Dermis blood vessel endothelial cell (primary cell): ENCODE measurements at regions not wholly inside any gene's neighbourhood (a gene's known extent, or its start where the extent isn't known, plus 50 kb on each side); places are given as distances from the start of the nearest gene placed in this dataset.
A peak's percentile ranks its signal among the peaks of the same experiment; 100 is the strongest.

Experiments used
- DNase-seq: peaks from one replicate; pipeline ENCODE4 v3.0.0; 2010

- DNase-seq, result no peak
Measured at GRCh38 chr11:121780971-121781370, 328.2 kb upstream of the SORL1-AS1 start.

- DNase-seq, result no peak
Measured at GRCh38 chr11:121777056-121777455, 324.3 kb upstream of the SORL1-AS1 start.

- DNase-seq, result no peak
Measured at GRCh38 chr11:121775276-121775675, 322.5 kb upstream of the SORL1-AS1 start.

GRCh38 chr11:121773076-121773475, 320.3 kb upstream of the SORL1-AS1 start:
- DNase-seq, result no peak

GRCh38 chr11:121770939-121771595, 318.3 kb upstream of the SORL1-AS1 start:
- DNase-seq, result no peak

- DNase-seq, result no peak
Measured at GRCh38 chr11:121769191-121769590, 316.4 kb upstream of the SORL1-AS1 start.

- no peak for DNase-seq
Measured at GRCh38 chr11:121767433-121767832, 314.7 kb upstream of the SORL1-AS1 start.

GRCh38 chr11:121766991-121767390, 314.2 kb upstream of the SORL1-AS1 start:
- DNase-seq, result no peak

- no peak for DNase-seq
Measured at GRCh38 chr11:121766166-121766565, 313.4 kb upstream of the SORL1-AS1 start.

GRCh38 chr11:121763526-121763925, 310.8 kb upstream of the SORL1-AS1 start:
- no peak for DNase-seq

- peak; percentile 15 for DNase-seq
Measured at GRCh38 chr11:121762820-121763219, 310.1 kb upstream of the SORL1-AS1 start.

- no peak for DNase-seq
Measured at GRCh38 chr11:121761186-121761585, 308.4 kb upstream of the SORL1-AS1 start.

GRCh38 chr11:121757480-121758125, 304.8 kb upstream of the SORL1-AS1 start:
- no peak for DNase-seq

- no peak for DNase-seq
Measured at GRCh38 chr11:121755906-121756305, 303.1 kb upstream of the SORL1-AS1 start.

GRCh38 chr11:121755191-121755590, 302.4 kb upstream of the SORL1-AS1 start:
- no peak for DNase-seq

GRCh38 chr11:121754598-121754997, 301.8 kb upstream of the SORL1-AS1 start:
- no peak for DNase-seq

- DNase-seq, result no peak
Measured at GRCh38 chr11:121749691-121750090, 296.9 kb upstream of the SORL1-AS1 start.

- DNase-seq, result no peak
Measured at GRCh38 chr11:121748068-121748467, 295.3 kb upstream of the SORL1-AS1 start.

GRCh38 chr11:121743285-121743684, 290.5 kb upstream of the SORL1-AS1 start:
- no peak for DNase-seq

- DNase-seq, result no peak
Measured at GRCh38 chr11:121741761-121742361, 289.1 kb upstream of the SORL1-AS1 start.

GRCh38 chr11:121741351-121741760, 288.6 kb upstream of the SORL1-AS1 start:
- no peak for DNase-seq

GRCh38 chr11:121740902-121741301, 288.1 kb upstream of the SORL1-AS1 start:
- DNase-seq, result no peak

GRCh38 chr11:121733858-121734257, 281.1 kb upstream of the SORL1-AS1 start:
- no peak for DNase-seq

GRCh38 chr11:121727942-121728341, 275.2 kb upstream of the SORL1-AS1 start:
- DNase-seq, result no peak
